ENCODE measurements at regions not wholly inside any gene's neighbourhood (a gene's known extent, or its start where the extent isn't known, plus 50 kb on each side); places are given as distances from the start of the nearest gene placed in this dataset.

DNA sequence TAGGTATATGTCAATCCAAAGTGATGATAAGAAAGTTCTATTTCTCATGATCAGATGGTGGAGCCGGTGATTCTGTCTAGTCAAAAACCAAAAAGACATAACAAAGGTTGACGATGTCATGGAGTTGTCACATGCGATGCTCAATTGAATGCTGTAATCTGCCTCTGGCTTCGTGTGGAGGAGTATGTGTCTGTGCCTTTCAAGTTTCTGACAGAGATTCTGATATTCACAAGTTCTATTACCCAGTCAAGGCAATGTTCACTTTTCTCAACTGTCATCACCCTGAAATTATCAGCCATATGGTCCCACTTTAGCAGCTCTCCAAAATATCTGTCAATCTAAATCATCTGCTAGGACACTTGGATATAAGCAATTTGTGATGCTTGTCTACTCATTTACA, 367.6 kb upstream of the PRR20A start:
- no peaks in the 10 kb centered on the region for H3K27me3 Mint-ChIP-seq (ENCODE audit: insufficient read depth, unreplicated experiment)

DNA sequence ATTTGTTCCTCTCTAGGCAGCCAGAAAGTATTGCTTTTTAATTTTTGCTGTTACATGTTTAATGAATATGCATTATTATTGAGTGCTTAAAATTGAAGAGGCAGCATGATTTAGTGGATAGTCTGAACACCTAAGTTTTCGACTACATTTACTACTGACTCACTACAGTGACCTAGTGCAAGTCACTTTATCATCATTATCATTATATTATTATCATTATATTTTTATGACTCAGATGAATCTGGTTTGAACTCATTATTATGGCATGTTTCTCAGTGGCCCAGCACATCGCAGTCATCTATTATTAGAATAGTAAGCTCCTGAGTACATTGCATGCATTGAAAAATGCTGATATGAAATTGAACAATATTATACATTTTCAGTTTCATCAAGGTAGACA, 351.2 kb upstream of the PRR20A start:
- H3K9me3 Mint-ChIP-seq (ENCODE audit: unreplicated experiment), result no peaks in the 10 kb centered on the region
- intact Hi-C loops (cut with micrococcal nuclease), result no loop called here
- H3K4me1 Mint-ChIP-seq (ENCODE audit: insufficient read depth, unreplicated experiment), result no peaks in the 10 kb centered on the region
- DNase-seq (ENCODE audit: unreplicated experiment), result no peak
- CTCF ChIA-PET, result no interaction called here
- no peaks in the 10 kb centered on the region for H3K27me3 Mint-ChIP-seq (ENCODE audit: insufficient read depth, unreplicated experiment)
- H3K4me3 Mint-ChIP-seq (ENCODE audit: unreplicated experiment), result no peak overlapping the region
- TF ChIP-seq, protein P1, sequence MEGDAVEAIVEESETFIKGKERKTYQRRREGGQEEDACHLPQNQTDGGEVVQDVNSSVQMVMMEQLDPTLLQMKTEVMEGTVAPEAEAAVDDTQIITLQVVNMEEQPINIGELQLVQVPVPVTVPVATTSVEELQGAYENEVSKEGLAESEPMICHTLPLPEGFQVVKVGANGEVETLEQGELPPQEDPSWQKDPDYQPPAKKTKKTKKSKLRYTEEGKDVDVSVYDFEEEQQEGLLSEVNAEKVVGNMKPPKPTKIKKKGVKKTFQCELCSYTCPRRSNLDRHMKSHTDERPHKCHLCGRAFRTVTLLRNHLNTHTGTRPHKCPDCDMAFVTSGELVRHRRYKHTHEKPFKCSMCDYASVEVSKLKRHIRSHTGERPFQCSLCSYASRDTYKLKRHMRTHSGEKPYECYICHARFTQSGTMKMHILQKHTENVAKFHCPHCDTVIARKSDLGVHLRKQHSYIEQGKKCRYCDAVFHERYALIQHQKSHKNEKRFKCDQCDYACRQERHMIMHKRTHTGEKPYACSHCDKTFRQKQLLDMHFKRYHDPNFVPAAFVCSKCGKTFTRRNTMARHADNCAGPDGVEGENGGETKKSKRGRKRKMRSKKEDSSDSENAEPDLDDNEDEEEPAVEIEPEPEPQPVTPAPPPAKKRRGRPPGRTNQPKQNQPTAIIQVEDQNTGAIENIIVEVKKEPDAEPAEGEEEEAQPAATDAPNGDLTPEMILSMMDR (IDR thresholded peaks at IDR 0.05; ENCODE audit: unreplicated experiment), result no peak
- no TSS peak for BruUV-seq (replicated peaks)
- POLR2A ChIA-PET, result no interaction called here
- no peaks in the 10 kb centered on the region for H3K36me3 Mint-ChIP-seq (ENCODE audit: insufficient read depth, unreplicated experiment)
- no peak overlapping the region for H3K27ac Mint-ChIP-seq (ENCODE audit: low read depth, unreplicated experiment)

More for the DNA sequence above, 367.6 kb upstream of the PRR20A start:
- CTCF ChIA-PET, result interaction anchor here (0.7 kb wide), 1 partner anchor 49 kb away, joined by 4 read pairs; no protein-coding TSS in a partner anchor
- no peaks in the 10 kb centered on the region for H3K4me1 Mint-ChIP-seq (ENCODE audit: insufficient read depth, unreplicated experiment)
- no peaks in the 10 kb centered on the region for H3K36me3 Mint-ChIP-seq (ENCODE audit: insufficient read depth, unreplicated experiment)
- DNase-seq (ENCODE audit: unreplicated experiment), result no peak
- H3K27ac Mint-ChIP-seq (ENCODE audit: low read depth, unreplicated experiment), result no peak overlapping the region
- POLR2A ChIA-PET, result no interaction called here
- BruUV-seq (replicated peaks), result no TSS peak
- intact Hi-C loops (cut with micrococcal nuclease), result no loop called here
- TF ChIP-seq, protein P1 (IDR thresholded peaks at IDR 0.05; ENCODE audit: unreplicated experiment), result no peak
- no peak overlapping the region for H3K4me3 Mint-ChIP-seq (ENCODE audit: unreplicated experiment)
- no peaks in the 10 kb centered on the region for H3K9me3 Mint-ChIP-seq (ENCODE audit: unreplicated experiment)

DNA sequence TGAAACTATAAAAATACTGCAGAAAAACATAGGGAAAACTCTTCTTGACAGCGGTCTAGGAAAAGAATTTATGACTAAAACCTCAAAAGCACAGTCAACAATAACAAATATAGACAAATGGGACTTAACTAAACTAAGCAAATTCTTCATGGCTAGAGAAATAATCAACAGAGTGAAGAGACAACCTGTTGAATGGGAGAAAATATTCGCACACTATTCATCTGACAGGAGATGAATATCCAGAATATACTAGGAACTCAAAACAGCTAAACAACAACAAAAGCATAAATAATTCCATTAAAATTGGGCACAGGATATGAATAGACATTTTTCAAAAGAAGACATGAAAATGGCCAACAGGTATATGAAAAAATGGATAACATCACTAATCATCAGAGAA, 303.6 kb upstream of the PRR20A start:
- CTCF ChIA-PET, result no interaction called here
- Mint-ChIP-seq H3K4me1 (ENCODE audit: insufficient read depth, unreplicated experiment) (no peaks in the 10 kb centered on the region), H3K4me3 (ENCODE audit: unreplicated experiment) (no peak overlapping the region), H3K27ac (ENCODE audit: low read depth, unreplicated experiment) (no peak overlapping the region), H3K36me3 (ENCODE audit: insufficient read depth, unreplicated experiment) (no peaks in the 10 kb centered on the region), H3K9me3 (ENCODE audit: unreplicated experiment) (no peaks in the 10 kb centered on the region), H3K27me3 (ENCODE audit: insufficient read depth, unreplicated experiment) (no peaks in the 10 kb centered on the region)
- BruUV-seq (replicated peaks), result no TSS peak
- DNase-seq (ENCODE audit: unreplicated experiment), result no peak
- TF ChIP-seq, protein P1 (IDR thresholded peaks at IDR 0.05; ENCODE audit: unreplicated experiment), result no peak
- POLR2A ChIA-PET, result no interaction called here
- intact Hi-C loops (cut with micrococcal nuclease), result no loop called here

DNA sequence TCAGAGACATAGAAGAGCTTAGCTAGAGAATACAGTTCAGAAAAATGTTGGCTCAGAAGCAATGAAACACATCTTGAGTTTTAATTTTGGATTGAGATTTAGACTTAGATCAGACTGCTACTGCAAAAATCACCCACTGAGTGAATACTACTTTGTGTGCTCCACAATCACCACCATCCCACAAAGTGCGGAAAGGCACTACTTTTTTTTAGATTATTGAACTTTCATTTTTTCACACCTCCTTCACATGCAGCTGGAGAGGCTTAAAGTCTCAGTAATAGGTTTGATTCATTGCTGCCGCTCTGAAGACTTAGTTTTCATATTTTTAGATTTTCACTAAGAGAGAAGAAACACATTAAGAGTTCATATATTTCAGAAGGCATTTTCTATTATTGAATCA, 289.9 kb upstream of the PRR20A start:
- no peak for DNase-seq (ENCODE audit: unreplicated experiment)
- intact Hi-C loops (cut with micrococcal nuclease), result no loop called here
- Mint-ChIP-seq H3K4me3 (ENCODE audit: unreplicated experiment) (no peak overlapping the region), H3K4me1 (ENCODE audit: insufficient read depth, unreplicated experiment) (no peaks in the 10 kb centered on the region), H3K27ac (ENCODE audit: low read depth, unreplicated experiment) (no peak overlapping the region), H3K9me3 (ENCODE audit: unreplicated experiment) (no peaks in the 10 kb centered on the region), H3K36me3 (ENCODE audit: insufficient read depth, unreplicated experiment) (no peaks in the 10 kb centered on the region), H3K27me3 (ENCODE audit: insufficient read depth, unreplicated experiment) (peaks cover 16% of the 10 kb centered on the region)
- CTCF ChIA-PET, result no interaction called here
- no TSS peak for BruUV-seq (replicated peaks)
- TF ChIP-seq, protein P1 (IDR thresholded peaks at IDR 0.05; ENCODE audit: unreplicated experiment), result no peak
- POLR2A ChIA-PET, result no interaction called here

Measured in MCF 10A (cell line).